ENCODE measurements at regions not wholly inside any gene's neighbourhood (a gene's known extent, or its start where the extent isn't known, plus 50 kb on each side); places are given as distances from the start of the nearest gene placed in this dataset.

DNA sequence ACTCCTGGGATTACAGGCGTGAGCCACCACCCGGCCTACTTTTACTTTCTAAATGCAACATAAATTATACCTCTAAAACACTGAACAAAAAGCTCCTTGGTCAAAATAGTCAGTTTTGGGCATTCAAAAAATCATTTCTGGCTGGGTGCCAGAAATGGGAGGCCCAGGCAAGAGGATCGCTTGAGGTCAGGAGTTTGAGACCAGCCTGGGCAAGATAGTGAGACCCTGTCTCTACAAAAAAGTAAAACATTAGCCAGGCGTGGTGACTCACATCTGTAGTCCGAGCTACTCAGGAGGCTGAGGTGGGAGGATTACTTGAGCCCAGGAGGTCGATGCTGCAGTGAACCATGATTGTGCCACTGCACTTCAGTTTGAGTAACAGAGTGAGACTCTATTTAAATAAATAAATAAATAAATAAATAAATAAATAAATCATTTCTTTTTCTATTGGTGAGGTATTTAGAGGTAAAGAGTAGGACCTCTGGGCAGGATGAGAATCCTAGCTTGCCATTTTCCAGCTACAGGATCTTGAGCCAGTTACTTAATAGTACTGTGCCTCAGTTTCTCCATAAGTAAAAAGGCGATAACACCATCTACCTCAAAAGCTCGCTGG is 87.6 kb downstream of the SKIDA1 start:
- DNase-seq (ENCODE audit: low read depth): no peak
- TF ChIP-seq, protein P1, sequence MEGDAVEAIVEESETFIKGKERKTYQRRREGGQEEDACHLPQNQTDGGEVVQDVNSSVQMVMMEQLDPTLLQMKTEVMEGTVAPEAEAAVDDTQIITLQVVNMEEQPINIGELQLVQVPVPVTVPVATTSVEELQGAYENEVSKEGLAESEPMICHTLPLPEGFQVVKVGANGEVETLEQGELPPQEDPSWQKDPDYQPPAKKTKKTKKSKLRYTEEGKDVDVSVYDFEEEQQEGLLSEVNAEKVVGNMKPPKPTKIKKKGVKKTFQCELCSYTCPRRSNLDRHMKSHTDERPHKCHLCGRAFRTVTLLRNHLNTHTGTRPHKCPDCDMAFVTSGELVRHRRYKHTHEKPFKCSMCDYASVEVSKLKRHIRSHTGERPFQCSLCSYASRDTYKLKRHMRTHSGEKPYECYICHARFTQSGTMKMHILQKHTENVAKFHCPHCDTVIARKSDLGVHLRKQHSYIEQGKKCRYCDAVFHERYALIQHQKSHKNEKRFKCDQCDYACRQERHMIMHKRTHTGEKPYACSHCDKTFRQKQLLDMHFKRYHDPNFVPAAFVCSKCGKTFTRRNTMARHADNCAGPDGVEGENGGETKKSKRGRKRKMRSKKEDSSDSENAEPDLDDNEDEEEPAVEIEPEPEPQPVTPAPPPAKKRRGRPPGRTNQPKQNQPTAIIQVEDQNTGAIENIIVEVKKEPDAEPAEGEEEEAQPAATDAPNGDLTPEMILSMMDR (conservative IDR thresholded peaks at IDR 0.05; ENCODE audit: low read depth, low read length): no peak
- H3K4me3 ChIP-seq (ENCODE audit: low read length): no peak overlapping the region

DNA sequence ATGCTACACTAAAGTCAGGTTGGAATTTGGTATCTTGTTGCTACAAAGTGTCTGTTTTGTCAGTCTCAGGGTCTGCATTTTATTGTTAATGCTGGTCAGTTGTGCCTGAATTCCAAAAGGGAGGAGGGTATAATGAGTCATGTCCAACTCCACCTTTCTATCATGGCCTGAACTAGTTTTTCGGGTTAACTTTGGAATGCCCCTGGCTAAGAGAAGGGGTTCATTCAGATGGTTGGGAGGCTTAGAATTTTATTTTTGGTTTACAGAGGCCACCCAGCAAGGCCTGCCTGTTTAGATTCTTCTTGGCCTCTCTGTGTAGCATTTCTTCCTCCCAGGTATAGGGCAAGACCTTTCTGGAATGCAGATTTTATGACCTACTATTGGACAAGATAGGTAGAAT is 93.2 kb downstream of the SKIDA1 start:
- TF ChIP-seq, protein P1 (conservative IDR thresholded peaks at IDR 0.05; ENCODE audit: low read depth, low read length): no peak
- DNase-seq (ENCODE audit: low read depth): no peak
- no peak overlapping the region for H3K4me3 ChIP-seq (ENCODE audit: low read length)

DNA sequence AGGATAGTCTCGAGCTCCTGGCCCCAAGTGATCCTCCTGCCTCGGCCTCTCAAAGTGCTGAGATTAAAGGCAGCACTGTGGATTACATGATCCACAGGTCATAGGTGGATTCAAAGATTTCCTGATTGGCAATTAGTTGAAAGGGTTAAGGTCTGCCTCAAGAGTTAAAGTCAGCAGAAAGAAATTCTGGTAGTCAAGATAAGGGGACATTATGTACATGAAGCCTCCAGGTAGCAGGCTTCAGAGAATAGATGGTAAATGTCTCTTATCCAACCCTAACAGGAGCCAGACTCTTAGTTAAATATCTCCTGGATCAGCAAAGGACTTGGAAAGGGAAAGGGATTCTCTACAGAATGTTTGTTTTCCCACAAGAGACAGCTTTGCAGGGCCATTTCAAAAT is 93.7 kb downstream of the SKIDA1 start:
- DNase-seq (ENCODE audit: low read depth): no peak
- no peak overlapping the region for H3K4me3 ChIP-seq (ENCODE audit: low read length)
- TF ChIP-seq, protein P1 (conservative IDR thresholded peaks at IDR 0.05; ENCODE audit: low read depth, low read length): no peak

DNA sequence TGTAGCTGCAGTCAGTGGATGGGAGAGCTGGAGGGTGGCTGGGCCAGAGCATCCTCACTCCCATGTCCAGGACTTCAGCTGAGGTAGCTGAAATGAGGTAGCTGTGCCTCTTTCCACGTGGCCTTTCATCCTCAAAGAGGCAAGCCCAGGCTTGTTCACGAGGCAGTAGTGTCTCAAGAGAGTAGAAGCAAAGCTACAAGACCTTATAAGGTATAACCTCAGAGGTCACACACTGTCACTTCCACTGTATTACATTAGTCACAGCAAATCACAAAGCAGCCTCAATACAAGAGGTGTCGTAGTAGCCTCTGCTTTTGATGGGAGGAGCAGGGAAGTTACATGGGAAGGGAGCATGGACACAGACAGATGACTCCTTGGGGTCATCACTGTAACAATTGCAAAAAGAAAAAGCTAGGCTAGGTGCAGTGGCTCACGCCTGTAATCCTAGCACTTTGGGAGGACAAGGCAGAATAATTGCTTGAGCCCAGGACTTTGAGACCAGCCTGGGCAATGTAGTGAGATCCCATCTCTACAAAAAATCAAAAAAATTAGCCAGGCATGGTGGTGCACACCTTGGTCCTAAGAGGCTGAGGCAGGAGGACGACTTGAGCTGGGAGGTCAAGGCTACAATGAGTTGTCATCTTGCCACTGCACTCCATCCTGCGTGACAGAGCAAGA is 97.5 kb downstream of the SKIDA1 start:
- DNase-seq (ENCODE audit: low read depth): no peak

DNA sequence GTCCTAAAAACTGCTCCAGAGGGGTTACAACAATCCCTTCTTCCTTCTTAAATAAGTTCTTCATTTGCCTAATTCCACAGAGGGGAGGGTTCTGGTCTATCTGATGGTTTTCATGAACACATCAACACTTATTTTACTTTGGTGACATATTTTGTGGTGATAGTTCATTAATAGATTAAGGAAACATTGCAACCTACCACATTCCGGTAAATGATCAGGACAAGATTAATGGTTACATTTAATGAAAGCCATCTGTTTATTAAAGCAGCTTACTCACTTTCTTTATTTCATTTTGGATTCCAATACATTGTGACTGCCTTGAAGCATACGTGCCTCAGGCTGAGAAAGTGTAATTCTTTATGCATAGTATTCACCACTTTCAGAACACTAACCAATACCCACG is 101.0 kb downstream of the SKIDA1 start:
- TF ChIP-seq, protein P1 (conservative IDR thresholded peaks at IDR 0.05; ENCODE audit: low read depth, low read length): no peak
- no peak overlapping the region for H3K4me3 ChIP-seq (ENCODE audit: low read length)
- DNase-seq (ENCODE audit: low read depth): no peak

More for the DNA sequence above, 97.5 kb downstream of the SKIDA1 start:
- no peak overlapping the region for H3K4me3 ChIP-seq (ENCODE audit: low read length)
- TF ChIP-seq, protein P1 (conservative IDR thresholded peaks at IDR 0.05; ENCODE audit: low read depth, low read length): no peak

DNA sequence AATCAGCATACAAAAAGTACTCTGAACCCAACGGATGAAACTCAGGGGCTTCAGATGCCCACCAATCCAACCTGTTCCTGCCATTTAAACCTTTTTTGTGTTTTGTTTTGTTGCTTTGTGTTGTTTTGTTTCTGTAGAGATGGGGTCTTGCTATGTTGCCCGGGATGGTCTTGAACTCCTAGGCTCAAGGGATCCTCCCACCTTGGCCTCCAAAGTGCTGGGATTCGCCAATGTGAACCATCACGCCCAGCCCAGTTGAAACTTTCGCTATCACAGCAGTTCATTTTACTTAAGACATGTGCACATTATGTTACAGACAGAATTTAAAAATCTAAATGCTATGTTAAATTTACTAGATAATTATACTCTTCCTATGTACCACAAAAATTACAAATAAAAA is 101.6 kb downstream of the SKIDA1 start:
- TF ChIP-seq, protein P1 (conservative IDR thresholded peaks at IDR 0.05; ENCODE audit: low read depth, low read length): no peak
- DNase-seq (ENCODE audit: low read depth): no peak
- H3K4me3 ChIP-seq (ENCODE audit: low read length): no peak overlapping the region

DNA sequence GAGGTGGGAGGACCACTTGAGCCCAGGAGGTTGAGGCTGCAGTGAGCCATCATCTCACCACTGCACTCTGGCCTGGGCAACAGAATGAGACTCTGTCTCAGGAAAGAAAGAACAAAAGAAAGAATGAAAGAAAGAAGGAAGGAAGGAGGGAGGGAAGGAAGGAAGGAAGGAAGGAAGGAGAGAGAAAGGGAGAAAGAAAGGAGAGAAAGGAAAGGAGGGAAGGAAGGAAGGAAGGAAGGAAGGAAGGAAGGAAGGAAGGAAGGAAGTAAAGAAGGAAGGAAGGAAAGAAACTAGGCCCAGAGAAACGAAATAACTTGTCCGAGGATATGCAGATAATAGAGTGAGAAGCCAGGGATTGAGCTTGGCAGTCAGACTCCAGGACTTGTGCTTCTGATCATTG is 102.1 kb downstream of the SKIDA1 start:
- DNase-seq (ENCODE audit: low read depth): no peak
- TF ChIP-seq, protein P1 (conservative IDR thresholded peaks at IDR 0.05; ENCODE audit: low read depth, low read length): no peak
- no peak overlapping the region for H3K4me3 ChIP-seq (ENCODE audit: low read length)

All from retinal pigment epithelial cell (primary cell).